ENCODE measurements at regions not wholly inside any gene's neighbourhood (a gene's known extent, or its start where the extent isn't known, plus 50 kb on each side); places are given as distances from the start of the nearest gene placed in this dataset.
"Not testable (repeated sequence)": the region's sequence is repeated elsewhere in the genome, so short reads cannot be mapped to it uniquely, and the experiment has no call there.

DNA sequence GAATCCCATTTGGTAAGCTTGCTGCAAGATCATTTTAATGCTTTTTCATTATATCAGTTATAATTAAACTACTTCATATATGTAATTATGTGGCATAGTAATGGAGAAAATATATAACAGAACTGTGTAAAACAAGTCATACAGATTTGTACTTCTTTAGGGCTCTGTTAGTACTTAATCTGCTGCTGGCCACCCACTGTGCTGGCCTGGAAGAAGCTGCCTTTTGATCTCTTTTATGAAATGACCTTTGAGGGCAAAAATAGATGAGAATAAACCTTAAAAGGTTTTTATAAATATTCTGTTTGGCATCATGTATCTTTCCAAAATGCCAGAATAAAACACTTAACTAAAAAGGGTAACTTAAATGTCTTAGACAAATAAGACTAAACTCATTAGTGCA lies 262.9 kb downstream of the ZIC1 start:
- no peak for DNase-seq (ENCODE audit: low spot score)

DNA sequence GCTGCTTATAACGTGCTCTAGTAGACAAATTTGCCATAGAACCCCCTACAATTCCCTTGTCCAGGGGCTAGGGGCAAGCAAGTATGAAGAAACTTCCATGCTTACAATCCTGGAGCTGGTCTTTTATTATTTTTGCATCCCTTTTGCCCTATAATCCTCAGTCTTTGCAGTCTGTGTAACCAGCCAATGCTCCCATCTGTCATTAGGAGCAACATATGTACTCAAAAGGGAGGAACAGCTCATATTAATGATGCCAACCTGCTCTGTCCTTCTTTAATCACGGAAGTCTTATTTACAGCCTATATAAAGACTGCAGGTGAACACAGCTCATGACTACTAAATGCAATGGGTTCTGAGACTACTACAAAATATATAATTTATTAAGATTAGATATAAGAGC lies 263.3 kb downstream of the ZIC1 start:
- DNase-seq (ENCODE audit: low spot score): no peak

DNA sequence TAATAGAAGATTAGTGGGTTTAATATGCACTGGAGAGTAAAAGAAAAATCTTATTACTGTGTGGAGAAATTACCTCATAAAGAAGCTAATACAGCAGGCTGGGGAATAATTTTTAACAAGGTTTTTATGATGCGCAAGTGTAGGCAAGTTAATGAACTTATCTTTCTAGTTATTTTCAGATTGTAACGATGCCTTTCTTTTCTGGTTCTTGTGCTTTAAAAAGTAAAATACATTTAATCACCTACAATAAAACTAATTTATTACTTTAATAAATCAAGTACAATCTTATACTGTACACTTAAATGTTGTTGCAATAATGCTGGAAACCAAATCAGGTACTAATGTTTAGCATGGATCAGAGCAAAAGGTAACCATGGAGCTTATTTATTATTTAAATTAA lies 266.6 kb downstream of the ZIC1 start:
- DNase-seq (ENCODE audit: low spot score): no peak

DNA sequence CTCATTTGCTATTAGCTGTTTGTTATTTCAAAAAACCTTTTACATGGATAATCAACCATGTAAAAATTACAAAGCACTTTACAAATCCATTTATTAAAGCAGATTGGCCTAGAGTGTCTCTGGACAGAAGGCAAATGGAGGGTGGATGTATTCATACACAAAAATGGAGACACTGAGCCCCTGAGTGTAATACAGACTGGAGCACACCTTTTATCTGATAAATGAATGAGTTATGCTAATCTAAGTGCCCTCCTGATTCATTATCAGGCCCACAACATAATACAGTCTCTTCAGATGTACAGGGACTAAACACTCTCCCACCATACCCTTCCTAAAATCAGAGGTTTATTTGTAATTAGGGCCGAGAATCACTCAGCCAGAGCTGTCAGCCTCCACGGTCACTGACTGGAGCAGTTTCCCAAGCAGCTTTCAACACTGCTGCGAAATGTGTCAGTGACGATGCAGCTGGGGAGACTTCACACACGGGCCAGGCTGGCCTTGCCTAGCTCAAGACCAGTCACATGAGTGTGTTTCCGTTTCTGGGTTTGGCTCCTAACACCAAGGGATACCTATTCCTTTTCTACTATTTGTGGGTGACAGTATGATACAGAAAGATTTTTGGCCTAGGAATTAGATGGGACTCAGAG lies 271.8 kb downstream of the ZIC1 start:
- DNase-seq (ENCODE audit: low spot score): no peak

DNA sequence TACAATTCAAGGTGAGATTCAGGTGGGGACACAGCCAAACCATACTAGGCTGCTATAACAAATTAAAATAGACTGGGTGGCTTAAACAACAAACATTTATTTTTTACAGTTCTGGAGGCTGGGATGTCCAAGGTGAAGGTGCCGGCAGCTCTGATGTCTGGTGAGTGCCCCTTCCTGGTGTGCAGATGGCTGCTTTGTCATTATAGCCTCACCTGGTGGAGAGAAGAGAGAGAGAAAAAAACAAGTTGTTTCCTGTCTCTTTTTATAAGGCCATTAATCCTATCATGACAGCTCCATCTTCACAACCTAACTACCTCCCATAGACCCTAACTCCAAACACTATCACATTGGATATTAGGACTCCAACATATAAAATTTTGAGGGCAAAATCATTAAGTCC lies 279.7 kb downstream of the ZIC1 start:
- DNase-seq (ENCODE audit: low spot score): no peak

DNA sequence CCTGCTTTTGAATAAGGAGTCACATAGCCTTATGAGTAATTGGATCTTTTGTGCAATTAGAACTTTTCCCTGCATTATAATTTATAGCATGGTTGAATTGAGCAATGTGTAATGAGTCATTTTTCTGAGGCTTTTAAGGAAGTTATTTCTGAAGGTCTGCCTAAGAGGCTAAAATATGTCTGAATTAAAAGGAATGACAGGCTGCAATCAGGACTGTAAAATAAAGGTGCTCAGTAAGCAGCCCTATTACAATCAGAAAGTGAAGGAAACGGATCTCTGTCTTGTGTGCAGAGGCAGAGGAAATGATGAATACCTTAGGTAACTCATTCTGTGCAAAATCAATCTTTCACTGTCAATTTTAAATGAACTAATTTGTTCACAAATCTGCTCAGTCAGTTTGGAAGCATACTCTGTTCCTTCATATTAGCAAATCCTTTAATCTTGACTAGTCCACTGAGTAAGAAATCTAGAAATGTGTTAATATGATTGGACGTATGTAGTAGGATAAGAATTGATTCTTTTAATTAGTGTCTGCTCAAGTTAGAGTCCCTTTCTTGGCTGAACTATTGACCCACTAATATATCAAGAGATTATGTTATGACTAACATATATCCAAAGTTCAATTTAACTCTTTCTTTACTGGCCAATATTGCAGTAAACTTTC lies 290.1 kb downstream of the ZIC1 start:
- DNase-seq (ENCODE audit: low spot score): no peak

DNA sequence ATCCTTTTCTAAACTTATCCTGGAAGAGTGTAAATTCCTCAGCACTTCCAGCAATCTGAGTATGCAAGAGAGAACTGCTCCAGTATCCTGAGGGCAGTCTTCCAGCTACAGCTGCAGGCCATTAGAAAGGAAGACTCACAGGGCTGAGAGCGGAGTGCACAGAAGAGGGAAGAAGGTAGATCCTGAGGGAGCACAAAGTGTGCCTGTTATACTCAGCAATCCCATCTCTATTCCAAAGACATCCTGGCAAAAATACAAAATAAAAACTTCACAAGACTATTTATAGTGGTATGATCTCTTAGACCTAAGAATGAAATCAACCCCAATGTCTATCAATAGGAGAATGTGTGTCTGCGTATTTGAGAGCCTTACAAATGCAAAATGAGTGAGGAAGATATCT lies 292.0 kb downstream of the ZIC1 start:
- no peak for DNase-seq (ENCODE audit: low spot score)

DNA sequence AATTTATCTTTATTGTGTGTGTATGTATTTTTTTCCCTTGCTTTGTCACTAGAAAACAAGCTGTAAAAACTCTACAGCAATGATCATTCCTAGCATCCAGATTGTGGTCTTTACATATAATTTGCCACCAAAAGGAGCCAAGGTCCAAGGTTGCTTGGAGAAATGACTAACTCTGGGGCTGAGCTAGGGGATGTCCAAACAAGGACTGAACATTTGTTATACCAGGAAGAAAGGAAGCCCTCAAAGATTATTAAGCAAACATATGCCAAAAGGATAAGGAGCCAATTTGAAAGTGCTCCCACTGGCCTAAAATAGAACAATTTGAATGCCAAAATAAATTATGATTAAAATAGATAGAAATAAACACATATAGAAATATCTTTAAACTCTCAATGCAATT lies 293.3 kb downstream of the ZIC1 start:
- DNase-seq (ENCODE audit: low spot score): no peak

DNA sequence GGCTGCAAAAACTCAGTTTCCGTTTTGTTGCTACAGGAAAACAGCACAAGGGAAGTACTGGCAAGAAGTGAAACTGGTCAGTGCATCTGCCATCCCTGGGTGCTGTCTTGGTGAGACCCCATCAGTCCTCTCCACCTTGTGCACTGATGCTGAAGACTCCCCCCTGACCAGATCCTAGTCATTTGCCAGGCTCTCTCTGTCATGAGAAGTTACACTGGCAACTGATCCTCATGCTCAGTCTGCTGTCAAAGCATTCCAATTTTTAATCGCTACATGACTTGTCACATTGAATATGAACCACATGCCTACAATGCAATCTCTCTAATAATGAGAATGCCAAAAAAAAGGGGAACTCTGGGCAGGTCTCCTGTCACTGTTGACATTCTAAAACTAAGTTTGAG lies 296.5 kb downstream of the ZIC1 start:
- peak; percentile 1 for DNase-seq (ENCODE audit: low spot score)

DNA sequence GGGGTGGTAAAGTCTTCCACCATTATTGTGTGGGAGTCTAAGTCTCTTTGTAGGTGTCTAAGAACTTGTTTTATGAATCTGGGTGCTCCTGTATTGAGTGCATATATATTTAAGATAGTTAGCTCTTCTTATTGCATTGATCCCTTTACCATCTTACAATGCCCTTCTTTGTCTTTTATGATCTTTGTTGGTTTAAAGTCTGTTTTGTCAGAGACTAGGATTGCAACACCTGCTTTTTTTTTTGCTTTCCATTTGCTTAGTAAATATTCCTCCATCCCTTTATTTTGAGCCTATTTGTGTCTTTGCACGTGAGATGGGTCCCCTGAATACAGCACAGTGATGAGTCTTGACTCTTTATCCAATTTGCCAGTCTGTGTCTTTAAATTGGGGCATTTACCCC lies 301.6 kb downstream of the ZIC1 start:
- DNase-seq (ENCODE audit: low spot score): not testable (repeated sequence)

DNA sequence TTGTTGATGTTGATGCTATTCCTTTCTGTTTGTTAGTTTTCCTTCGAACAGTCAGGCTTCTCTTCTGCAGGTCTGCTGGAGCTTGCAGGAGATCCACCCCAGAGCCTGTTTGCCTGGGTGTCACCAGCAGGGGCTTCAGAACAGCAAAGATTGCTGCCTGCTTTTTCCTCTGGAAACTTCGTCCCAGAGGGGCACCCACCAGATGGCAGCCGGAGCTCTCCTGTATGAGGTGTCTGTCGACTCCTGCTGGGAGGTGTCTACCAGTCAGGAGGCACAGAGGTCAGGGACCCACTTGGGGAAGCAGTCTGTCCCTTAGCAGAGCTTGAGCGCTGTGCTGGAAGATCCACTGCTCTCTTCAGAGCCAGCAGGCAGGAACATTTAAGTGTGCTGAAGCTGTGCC lies 303.2 kb downstream of the ZIC1 start:
- DNase-seq (ENCODE audit: low spot score): no peak

DNA sequence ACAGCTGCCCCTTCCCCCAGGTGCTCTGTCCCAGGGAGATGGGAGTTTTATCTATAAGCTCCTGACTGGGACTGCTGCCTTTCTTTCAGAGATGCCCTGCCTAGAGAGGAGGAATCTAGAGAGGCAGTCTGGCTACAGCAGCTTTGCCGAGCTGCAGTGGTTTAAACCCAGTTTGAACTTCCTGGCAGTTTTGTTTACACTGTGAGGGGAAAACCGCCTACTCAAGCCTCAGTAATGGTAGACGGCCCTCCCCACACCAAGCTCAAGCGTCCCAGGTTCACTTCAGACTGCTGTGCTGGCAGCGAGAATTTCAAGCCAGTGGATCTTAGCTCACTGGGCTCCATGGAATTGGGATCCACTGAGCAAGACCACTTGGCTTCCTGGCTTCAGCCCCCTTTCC lies 303.6 kb downstream of the ZIC1 start:
- not testable (repeated sequence) for DNase-seq (ENCODE audit: low spot score)

DNA sequence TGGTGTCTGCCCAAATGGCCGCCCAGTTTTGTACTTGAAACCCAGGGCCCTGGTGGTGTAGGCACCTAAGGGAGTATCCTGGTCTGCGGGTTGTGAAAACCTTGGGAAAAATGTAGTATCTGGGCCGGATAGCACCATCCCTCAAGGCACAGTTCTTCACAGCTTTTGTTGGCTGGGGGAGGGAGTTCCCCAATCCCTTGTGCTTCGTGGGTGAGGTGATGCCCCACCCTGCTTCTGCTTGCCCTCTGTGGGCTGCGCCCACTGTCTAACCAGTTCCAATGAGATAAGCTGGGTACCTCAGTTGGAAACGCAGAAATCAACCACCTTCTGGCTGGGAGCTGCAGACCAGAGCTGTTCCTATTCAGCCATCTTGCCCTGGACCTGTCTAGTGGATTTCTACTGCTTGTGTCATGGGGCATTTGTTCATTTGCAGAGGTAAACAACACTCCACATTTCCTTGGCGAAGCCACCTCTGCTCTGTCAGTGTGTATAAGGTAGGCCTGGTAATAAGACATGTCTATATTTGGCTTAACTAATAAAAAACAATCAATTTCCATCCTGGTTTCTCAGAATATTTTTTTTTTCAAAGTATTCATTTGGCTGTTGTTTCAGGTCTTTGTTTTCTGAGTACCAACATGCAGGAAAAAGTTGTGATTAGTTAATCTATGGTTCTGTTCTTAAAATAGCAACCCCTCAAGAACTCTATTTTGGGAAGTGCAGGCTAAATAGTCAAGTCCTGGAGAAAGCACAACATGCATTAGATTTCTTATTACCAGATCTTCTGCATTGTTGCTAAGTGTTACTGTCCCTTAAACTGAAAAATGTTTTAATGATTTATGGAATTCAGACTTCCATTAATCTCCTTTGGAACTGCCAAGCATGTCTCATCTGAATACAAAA lies 304.3 kb downstream of the ZIC1 start:
- no peak for DNase-seq (ENCODE audit: low spot score)

DNA sequence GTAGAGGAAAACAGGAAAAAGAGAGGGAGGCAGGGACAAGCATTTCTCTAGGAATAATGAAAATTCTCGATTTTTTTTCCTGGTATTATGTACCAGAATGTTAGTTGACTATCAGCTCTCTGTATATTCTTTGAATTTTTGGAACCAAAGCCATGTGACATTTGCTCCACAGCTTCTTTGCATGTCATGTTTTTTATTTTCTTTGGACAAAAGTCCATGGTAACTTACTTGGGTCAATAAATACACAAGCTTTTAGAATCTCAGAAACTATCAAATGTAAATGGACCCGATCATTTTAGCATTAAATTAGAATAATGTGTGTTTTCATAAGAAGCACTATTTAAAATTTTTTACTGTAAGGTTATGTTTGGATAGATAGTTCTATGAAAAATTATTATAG lies 320.5 kb downstream of the ZIC1 start:
- DNase-seq (ENCODE audit: low spot score): no peak

DNA sequence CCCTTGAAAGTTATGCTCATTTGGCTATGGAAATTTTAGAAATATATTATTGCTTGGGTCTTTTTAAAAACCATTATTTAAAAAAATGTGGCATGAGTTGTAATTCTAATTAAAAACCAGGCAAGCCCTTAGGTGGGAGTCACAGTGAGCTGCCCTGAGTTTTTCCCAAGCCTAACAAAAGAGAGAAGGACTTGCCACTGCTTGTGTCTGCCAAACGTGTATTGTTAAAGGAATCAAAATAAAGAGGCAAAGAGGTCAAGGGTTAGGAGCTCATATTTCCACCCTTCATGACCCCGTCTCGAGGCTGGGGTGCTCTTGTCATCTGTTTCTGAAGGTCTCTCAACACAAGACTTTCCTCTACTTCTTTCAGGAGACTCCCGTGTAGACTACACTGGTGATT lies 321.1 kb downstream of the ZIC1 start:
- DNase-seq (ENCODE audit: low spot score): no peak

DNA sequence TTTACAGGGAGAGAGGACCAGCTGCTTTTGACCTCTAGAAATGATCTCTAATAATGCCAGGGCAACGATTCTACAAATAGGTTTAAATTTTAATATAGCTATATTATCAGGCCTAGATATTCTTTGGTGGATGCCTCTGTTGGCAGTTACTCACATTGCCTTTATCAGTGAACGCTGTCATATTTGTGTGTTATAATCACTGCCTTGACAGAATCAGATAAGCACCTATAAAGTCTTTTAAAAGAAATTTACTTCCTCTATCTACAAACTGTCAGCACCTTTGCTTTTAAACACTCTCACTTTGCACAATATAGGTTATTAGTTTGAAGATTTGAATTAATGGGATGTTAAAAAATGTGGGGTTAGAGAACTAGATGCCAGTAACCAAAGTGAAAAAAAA lies 324.1 kb downstream of the ZIC1 start:
- DNase-seq (ENCODE audit: low spot score): no peak

DNA sequence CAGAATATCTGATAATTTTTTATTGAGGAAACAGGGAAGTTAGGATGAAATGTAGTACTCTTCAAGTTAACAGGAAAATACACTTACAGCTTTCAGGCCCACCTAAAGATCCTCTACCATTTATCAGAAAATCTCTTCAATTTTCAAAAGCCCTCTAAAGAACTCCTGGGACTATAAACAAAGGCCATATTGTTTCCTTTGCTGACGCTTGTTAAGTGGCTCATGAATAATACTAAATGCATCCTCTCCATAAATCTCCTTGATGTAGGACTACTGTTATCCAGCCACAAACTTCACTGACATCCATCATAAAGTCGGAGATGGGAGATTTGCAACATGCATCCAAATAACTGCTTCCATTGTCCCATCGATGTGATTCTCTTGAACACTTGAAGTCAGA lies 326.5 kb downstream of the ZIC1 start:
- DNase-seq (ENCODE audit: low spot score): no peak

DNA sequence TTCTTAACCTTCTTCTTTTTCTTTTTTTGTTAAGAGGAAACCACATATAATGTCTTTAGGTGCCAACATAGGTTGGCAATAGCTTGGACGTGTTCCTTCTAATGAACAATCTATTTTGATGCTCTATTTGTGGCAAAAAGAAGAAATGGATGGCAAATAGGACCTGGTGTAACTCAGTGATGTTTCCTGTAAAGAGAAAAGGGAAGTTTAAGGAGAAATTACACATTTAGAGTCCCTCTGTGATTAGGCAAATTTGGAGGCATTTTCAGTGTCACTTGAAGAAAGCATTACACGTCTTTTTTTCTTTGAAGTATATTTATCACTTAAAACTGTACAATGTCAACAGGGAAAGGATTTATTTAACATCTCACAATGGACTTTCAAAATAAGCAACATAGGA lies 327.1 kb downstream of the ZIC1 start:
- DNase-seq (ENCODE audit: low spot score): no peak

DNA sequence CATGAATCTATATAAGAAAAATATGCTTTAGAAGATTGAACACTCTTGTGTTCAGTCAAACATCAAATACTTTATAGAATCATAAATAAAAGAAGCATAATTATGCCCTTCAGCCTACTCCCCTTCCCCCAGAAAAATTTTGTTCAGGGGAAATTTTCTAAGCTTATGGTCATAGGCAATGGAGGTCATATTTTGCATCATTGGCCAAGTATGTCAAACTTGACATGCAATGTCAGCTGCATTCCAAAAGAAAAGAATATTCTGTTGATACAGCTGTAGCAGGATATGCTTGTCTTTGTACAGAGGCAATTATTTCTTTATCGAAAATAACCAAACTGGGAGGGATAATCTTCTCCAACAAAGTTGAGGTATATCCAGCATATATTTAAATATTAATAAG lies 328.2 kb downstream of the ZIC1 start:
- DNase-seq (ENCODE audit: low spot score): no peak

DNA sequence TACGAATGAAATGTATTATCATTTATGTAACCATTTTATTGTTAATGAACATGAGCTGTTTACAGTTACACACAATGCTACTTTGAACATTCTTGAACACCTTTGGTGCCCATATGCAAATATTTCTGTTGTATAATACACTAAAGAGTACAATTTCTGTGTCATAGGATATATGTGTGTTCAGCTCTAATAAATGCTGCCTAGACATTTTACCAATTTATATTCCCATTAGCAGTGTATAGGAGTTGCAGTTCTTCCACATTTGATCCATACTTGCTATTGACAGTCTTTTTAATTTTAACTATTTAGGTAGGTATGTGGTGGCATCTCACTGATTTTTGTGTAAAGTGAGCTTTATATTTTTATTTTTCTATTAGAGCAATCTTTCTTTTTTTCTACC lies 331.8 kb downstream of the ZIC1 start:
- no peak for DNase-seq (ENCODE audit: low spot score)

DNA sequence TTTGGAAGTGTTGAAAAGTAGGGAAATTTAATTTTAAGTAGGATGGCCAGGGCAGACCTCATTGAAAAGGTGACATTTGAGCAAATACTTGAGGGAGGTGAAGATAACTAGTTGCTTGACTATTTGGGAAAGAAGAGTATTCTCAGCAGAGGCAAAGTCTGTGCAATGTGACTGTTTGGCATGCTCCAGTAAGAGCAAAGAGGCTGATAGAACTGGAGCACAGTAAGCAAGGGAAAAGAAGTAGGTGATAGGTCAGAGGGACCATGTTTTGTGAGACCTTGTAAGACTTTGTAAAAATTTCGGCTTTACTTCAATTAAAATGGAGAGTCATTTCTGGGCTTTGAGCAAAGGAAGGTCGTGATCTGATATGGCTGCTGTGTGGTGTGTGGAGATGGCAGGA lies 335.8 kb downstream of the ZIC1 start:
- no peak for DNase-seq (ENCODE audit: low spot score)

DNA sequence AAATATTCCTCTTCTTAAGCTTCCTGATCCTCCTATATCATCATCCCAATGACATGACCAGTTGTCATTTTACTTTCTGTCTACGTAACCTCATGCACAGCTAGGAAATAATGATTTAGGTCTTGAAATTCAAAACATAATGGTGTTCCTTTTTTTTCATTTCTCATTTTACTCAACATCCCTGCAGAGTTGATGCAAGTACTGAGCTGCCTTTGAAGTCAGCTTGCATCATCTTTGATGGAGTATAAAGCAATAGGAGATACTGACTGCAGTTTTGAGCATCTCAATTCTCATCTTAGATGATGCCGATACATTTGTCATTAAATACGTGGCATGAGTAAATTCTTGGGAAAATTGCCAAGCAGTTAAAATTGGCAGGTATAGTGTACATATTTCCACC lies 346.1 kb downstream of the ZIC1 start:
- DNase-seq (ENCODE audit: low spot score): no peak

DNA sequence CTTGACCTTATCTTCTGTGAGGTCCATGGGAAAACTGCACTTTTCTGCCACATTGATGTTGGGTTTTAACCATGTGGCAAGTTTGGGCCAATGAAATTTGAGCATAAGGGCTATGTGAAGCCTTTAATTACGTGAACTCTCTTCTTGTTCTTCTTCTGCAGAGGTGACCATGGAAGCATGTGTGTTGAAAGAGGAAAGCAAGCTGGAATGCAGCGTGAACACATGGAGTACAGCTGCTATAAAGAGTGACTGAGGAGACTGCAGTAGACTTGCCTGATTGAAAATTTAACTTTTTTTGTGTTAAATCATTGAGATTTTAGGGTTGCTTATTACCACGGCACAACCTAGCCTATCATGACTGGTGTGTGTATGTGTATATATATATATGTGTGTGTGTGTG lies 347.3 kb downstream of the ZIC1 start:
- DNase-seq (ENCODE audit: low spot score): no peak

Data from umbilical cord (tissue), 1 donor.